ENCODE measurements at regions not wholly inside any gene's neighbourhood (a gene's known extent, or its start where the extent isn't known, plus 50 kb on each side); places are given as distances from the start of the nearest gene placed in this dataset.
A peak's percentile ranks its signal among the peaks of the same experiment; 100 is the strongest.
"Not testable (repeated sequence)": the region's sequence is repeated elsewhere in the genome, so short reads cannot be mapped to it uniquely, and the experiment has no call there.

- DNase-seq (ENCODE audit: low spot score), result no peak
These were observed 71.9 kb downstream of the DYNAP start for GRCh38 chr18:54662986-54663385.

GRCh38 chr18:54669701-54670100 lies 78.7 kb downstream of the DYNAP start:
- DNase-seq (ENCODE audit: low spot score), result not testable (repeated sequence)

GRCh38 chr18:54671291-54671881 lies 80.3 kb downstream of the DYNAP start:
- peak; percentile 14 for DNase-seq (ENCODE audit: low spot score)

GRCh38 chr18:54672109-54672508 lies 81.1 kb downstream of the DYNAP start:
- no peak for DNase-seq (ENCODE audit: low spot score)

- DNase-seq (ENCODE audit: low spot score), result no peak
These were observed 81.9 kb downstream of the DYNAP start for GRCh38 chr18:54672846-54673475.

- no peak for DNase-seq (ENCODE audit: low spot score)
These were observed 82.9 kb downstream of the DYNAP start for GRCh38 chr18:54673936-54674335.

GRCh38 chr18:54675076-54675475 lies 84.0 kb downstream of the DYNAP start:
- no peak for DNase-seq (ENCODE audit: low spot score)

GRCh38 chr18:54679318-54680149 lies 88.5 kb downstream of the DYNAP start:
- peak; percentile 18 for DNase-seq (ENCODE audit: low spot score)

GRCh38 chr18:54684784-54685183 lies 93.7 kb downstream of the DYNAP start:
- DNase-seq (ENCODE audit: low spot score), result no peak

GRCh38 chr18:54689319-54689718 lies 98.3 kb downstream of the DYNAP start:
- DNase-seq (ENCODE audit: low spot score), result no peak

- DNase-seq (ENCODE audit: low spot score), result no peak
These were observed 99.2 kb downstream of the DYNAP start for GRCh38 chr18:54690198-54690597.

- DNase-seq (ENCODE audit: low spot score), result no peak
These were observed 101.4 kb downstream of the DYNAP start for GRCh38 chr18:54692463-54692862.

- no peak for DNase-seq (ENCODE audit: low spot score)
These were observed 105.7 kb downstream of the DYNAP start for GRCh38 chr18:54696616-54697293.

- DNase-seq (ENCODE audit: low spot score), result no peak
These were observed 109.5 kb downstream of the DYNAP start for GRCh38 chr18:54700580-54700979.

- DNase-seq (ENCODE audit: low spot score), result no peak
These were observed 111.6 kb downstream of the DYNAP start for GRCh38 chr18:54702686-54703085.

GRCh38 chr18:54710074-54710899 lies 118.0 kb upstream of the RAB27B start:
- DNase-seq (ENCODE audit: low spot score), result no peak

- no peak for DNase-seq (ENCODE audit: low spot score)
These were observed 117.4 kb upstream of the RAB27B start for GRCh38 chr18:54710900-54711281.

- DNase-seq (ENCODE audit: low spot score), result no peak
These were observed 116.0 kb upstream of the RAB27B start for GRCh38 chr18:54712306-54712705.

GRCh38 chr18:54712758-54713157 lies 115.5 kb upstream of the RAB27B start:
- DNase-seq (ENCODE audit: low spot score), result no peak

- DNase-seq (ENCODE audit: low spot score), result no peak
These were observed 114.9 kb upstream of the RAB27B start for GRCh38 chr18:54713386-54713785.

- no peak for DNase-seq (ENCODE audit: low spot score)
These were observed 113.4 kb upstream of the RAB27B start for GRCh38 chr18:54714851-54715250.

GRCh38 chr18:54716586-54716985 lies 111.7 kb upstream of the RAB27B start:
- DNase-seq (ENCODE audit: low spot score), result no peak
